Body of pancreas (tissue), 4 donors: ENCODE measurements at regions not wholly inside any gene's neighbourhood (a gene's known extent, or its start where the extent isn't known, plus 50 kb on each side); places are given as distances from the start of the nearest gene placed in this dataset.

Experiments used
- ATAC-seq: fragments of 150-250 bp; one replicate; pipeline ENCODE4 v1.9.1; 2016
- DNase-seq, 4 donors: peaks; one replicate each; pipeline ENCODE4 v3.0.0-alpha.2; 2019
- H3K27ac ChIP-seq, 4 donors: fragments of 200-600 bp; sonication (generic); 1 replicate in 3 of 4; 2 replicates in 1 of 4; pipeline versions ENCODE4 v1.5.1 to v1.6.1; 2016 to 2019; ENCODE audit warnings: mild to moderate bottlenecking in 1 of 4, mixed read lengths in 1 of 4, moderate library complexity in 1 of 4
- H3K27me3 ChIP-seq, 2 donors: fragments of 200-600 bp; sonication (generic); one replicate each; pipeline ENCODE4 v1.6.0; 2016; ENCODE audit warnings: mild to moderate bottlenecking in 1 of 2
- H3K36me3 ChIP-seq, 2 donors: fragments of 200-600 bp; sonication (generic); replicated peaks in 1 of 2; 2 replicates each; pipeline ENCODE4 v1.5.1; 2016; ENCODE audit warnings: low read depth in 2 of 2; ENCODE audit not compliant: insufficient read depth in 1 of 2
- H3K4me1 ChIP-seq: fragments of 200-600 bp; sonication (generic); one replicate; pipeline ENCODE4 v1.6.0; 2016
- H3K4me3 ChIP-seq, 2 donors: fragments of 200-600 bp; sonication (generic); 1 replicate in 1 of 2; 2 replicates in 1 of 2; pipeline ENCODE4 v1.5.1; 2016 to 2019
- H3K9me3 ChIP-seq, 3 donors: fragments of 200-600 bp; sonication (generic); 1 replicate in 2 of 3; 2 replicates in 1 of 3; pipeline ENCODE4 v1.5.1; 2016
- CTCF ChIP-seq, 7 experiments: fragments of 450-650 bp in 4 of 7; fragments of 200-600 bp in 3 of 7; sonication (generic) in 3 of 7; IDR thresholded peaks; one replicate each; pipeline ENCODE4 v1.5.1; 2016 to 2019; ENCODE audit warnings: antibody characterized with exemption in 7 of 7
- POLR2A ChIP-seq, 3 donors: fragments of 450-650 bp; IDR thresholded peaks; one replicate each; pipeline ENCODE4 v1.6.1; 2016; ENCODE audit warnings: antibody characterized with exemption in 3 of 3, mild to moderate bottlenecking in 2 of 3
- WGBS, 2 donors: methylation state at CpG; one replicate each; pipeline ENCODE4 v1.1.5; 2017; 5-methylcytosine and 5-hydroxymethylcytosine counted together
- intact Hi-C: fragments of 100-400 bp; cut with DNase I; formaldehyde crosslinking; loops from one replicate; pipeline ENCODE4 v1.15.1; 2023

DNA sequence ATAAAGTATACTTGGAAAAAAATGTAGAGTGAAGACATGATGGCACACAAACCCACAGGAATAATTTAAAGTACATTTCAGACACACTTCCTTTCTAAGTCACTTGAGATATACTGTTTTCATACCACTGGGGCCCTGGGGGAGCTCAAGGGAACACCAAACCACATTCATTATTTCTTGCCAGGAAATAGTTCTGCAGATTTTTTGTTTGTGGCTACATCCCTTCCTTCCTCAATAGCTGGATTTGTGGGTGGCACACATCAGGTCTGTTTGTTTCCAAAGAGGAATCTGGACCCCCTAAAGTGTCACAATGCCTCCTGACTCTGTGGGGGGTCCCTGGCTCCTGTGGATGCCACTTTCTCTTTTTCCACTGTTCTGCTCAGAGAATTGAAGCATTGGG, 153.5 kb upstream of the COL8A1 start:
- H3K9me3 ChIP-seq: no peaks in the 10 kb centered on the region
- no peak for ATAC-seq

DNA sequence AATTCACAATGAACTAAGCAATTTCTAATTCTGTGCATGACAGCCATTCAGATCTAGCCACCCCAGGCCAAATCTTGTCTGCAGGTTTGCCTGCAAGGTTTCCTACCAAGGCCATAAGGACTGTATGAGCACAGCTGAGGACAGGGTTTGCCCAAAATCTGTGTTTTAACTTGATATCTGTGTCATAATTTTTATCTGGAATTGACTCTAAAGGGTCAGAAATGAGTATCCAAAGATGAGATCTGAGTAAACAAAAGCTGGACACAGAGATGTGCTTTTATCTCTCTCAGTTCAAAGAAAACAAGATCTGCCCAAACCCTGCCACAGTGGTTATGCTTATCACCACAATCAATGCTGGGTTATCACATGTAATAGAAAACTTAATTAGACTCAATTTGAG, 154.6 kb upstream of the COL8A1 start:
- DNase-seq (no peak), ATAC-seq (no peak)
- H3K4me3 ChIP-seq: no peak overlapping the region
- H3K9me3 ChIP-seq: no peaks in the 10 kb centered on the region
- intact Hi-C loops: no loop called here
- H3K27me3 ChIP-seq: no peaks in the 10 kb centered on the region
- no peak for TF ChIP-seq POLR2A (IDR thresholded peaks at IDR 0.05)
- no peak for TF ChIP-seq CTCF (IDR thresholded peaks at IDR 0.05)
- H3K36me3 ChIP-seq: no peaks in the 10 kb centered on the region
- no peak overlapping the region for H3K27ac ChIP-seq
- no peaks in the 10 kb centered on the region for H3K4me1 ChIP-seq

More for the DNA sequence above, 153.5 kb upstream of the COL8A1 start:
- no peaks in the 10 kb centered on the region for H3K4me1 ChIP-seq
- H3K4me3 ChIP-seq: no peak overlapping the region
- no peak for DNase-seq
- intact Hi-C loops: no loop called here
- H3K27ac ChIP-seq: no peak overlapping the region
- H3K27me3 ChIP-seq: no peaks in the 10 kb centered on the region
- TF ChIP-seq POLR2A (IDR thresholded peaks at IDR 0.05) (no peak), CTCF (IDR thresholded peaks at IDR 0.05) (no peak)
- no peaks in the 10 kb centered on the region for H3K36me3 ChIP-seq

- no peaks in the 10 kb centered on the region for H3K9me3 ChIP-seq
- H3K36me3 ChIP-seq: no peaks in the 10 kb centered on the region
- H3K4me1 ChIP-seq: no peaks in the 10 kb centered on the region
- DNase-seq (no peak), ATAC-seq (no peak)
- intact Hi-C loops: no loop called here
- H3K27ac ChIP-seq: no peak overlapping the region
- H3K27me3 ChIP-seq: no peaks in the 10 kb centered on the region
- no peak overlapping the region for H3K4me3 ChIP-seq
- 47 to 58% methylated on average over 1 of the region's 1 CpG for WGBS, 2 donors
- no peak for TF ChIP-seq POLR2A (IDR thresholded peaks at IDR 0.05)
- TF ChIP-seq CTCF (IDR thresholded peaks at IDR 0.05): no peak
Measured at GRCh38 chr3:99482191-99482590, 156.2 kb upstream of the COL8A1 start.

- no peaks in the 10 kb centered on the region for H3K4me1 ChIP-seq
- H3K4me3 ChIP-seq: no peak overlapping the region
- 51 to 80% methylated on average over 2 of the region's 2 CpGs for WGBS, 2 donors
- no peak for DNase-seq
- no peak overlapping the region for H3K27ac ChIP-seq
- TF ChIP-seq CTCF (IDR thresholded peaks at IDR 0.05) (no peak), POLR2A (IDR thresholded peaks at IDR 0.05) (no peak)
- H3K36me3 ChIP-seq: no peaks in the 10 kb centered on the region
- intact Hi-C loops: no loop called here
- no peaks in the 10 kb centered on the region for H3K27me3 ChIP-seq
- ATAC-seq: no peak
- no peaks in the 10 kb centered on the region for H3K9me3 ChIP-seq
Measured at GRCh38 chr3:99481561-99481960, 156.8 kb upstream of the COL8A1 start.

DNA sequence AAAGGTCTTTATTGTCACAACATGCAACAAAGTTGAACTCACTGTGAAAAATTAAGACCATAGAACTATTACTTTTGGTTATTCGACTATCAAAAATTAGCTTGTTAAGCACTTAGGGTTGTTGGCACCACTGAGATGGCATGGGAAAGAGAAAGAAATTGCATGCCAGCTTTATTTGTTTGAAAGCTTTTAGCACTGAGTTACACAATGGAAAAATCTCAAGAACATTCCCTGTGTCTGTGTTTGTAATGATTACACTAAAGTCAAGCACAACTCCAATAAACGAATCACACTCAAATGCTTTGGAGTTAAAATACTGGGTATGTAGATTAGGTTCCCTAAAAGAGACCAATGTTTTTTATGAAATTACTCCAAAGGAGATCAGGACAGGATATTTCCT, 158.6 kb upstream of the COL8A1 start:
- H3K9me3 ChIP-seq: no peaks in the 10 kb centered on the region
- no peaks in the 10 kb centered on the region for H3K27me3 ChIP-seq
- H3K4me3 ChIP-seq: no peak overlapping the region
- no peak for TF ChIP-seq POLR2A (IDR thresholded peaks at IDR 0.05)
- TF ChIP-seq CTCF (IDR thresholded peaks at IDR 0.05): no peak
- H3K4me1 ChIP-seq: no peaks in the 10 kb centered on the region
- ATAC-seq (no peak), DNase-seq (no peak)
- intact Hi-C loops: no loop called here
- H3K27ac ChIP-seq: no peak overlapping the region
- 54 to 60% methylated on average over 2 of the region's 2 CpGs for WGBS, 2 donors
- no peaks in the 10 kb centered on the region for H3K36me3 ChIP-seq
